ENCODE measurements at regions not wholly inside any gene's neighbourhood (a gene's known extent, or its start where the extent isn't known, plus 50 kb on each side); places are given as distances from the start of the nearest gene placed in this dataset.

- TF ChIP-seq CTCF (IDR thresholded peaks at IDR 0.05; ENCODE audit: low read depth, low read length) (no peak), EZH2phosphoT487 (IDR thresholded peaks at IDR 0.05; ENCODE audit: low read depth) (no peak)
Measured at GRCh38 chr11:128022007-128022368, 565.4 kb downstream of the ETS1 start.

All from OCI-LY3 (cell line).